Transverse colon (tissue), 4 donors: ENCODE measurements at regions not wholly inside any gene's neighbourhood (a gene's known extent, or its start where the extent isn't known, plus 50 kb on each side); places are given as distances from the start of the nearest gene placed in this dataset.
A peak's percentile ranks its signal among the peaks of the same experiment; 100 is the strongest.

ENCODE experiments used
- DNase-seq: peaks from one replicate; pipeline ENCODE4 v3.0.0-alpha.2; 2019
- H3K27ac ChIP-seq, 4 donors: fragments of 200-600 bp; sonication (generic); 2 replicates each; pipeline ENCODE4 v1.5.1; 2016 to 2018; ENCODE audit warnings: inconsistent platforms in 4 of 4
- H3K27me3 ChIP-seq: fragments of 200-600 bp; sonication (generic); 2 replicates; pipeline ENCODE4 v1.5.1; 2017; ENCODE audit warnings: inconsistent platforms
- H3K36me3 ChIP-seq, 4 donors: fragments of 200-600 bp; sonication (generic); 2 replicates each; pipeline ENCODE4 v1.5.1; 2017 to 2019; ENCODE audit warnings: inconsistent platforms in 4 of 4
- H3K4me1 ChIP-seq, 4 donors: fragments of 200-600 bp; sonication (generic); 2 replicates each; pipeline ENCODE4 v1.5.1; 2017 to 2020; ENCODE audit warnings: inconsistent platforms in 4 of 4
- H3K4me3 ChIP-seq, 4 donors: fragments of 200-600 bp; sonication (generic); 1 replicate in 1 of 4; 2 replicates in 3 of 4; pipeline versions ENCODE4 v1.5.1 to v1.6.1; 2017 to 2019; ENCODE audit warnings: inconsistent platforms in 4 of 4
- H3K9me3 ChIP-seq, 2 donors: fragments of 200-600 bp; sonication (generic); 2 replicates each; pipeline ENCODE4 v1.5.1; 2017 to 2019; ENCODE audit warnings: inconsistent platforms in 2 of 2
- EP300 ChIP-seq: sonication (generic); formaldehyde crosslinking; IDR thresholded peaks from one replicate; pipeline ENCODE4 v1.6.1; 2017; ENCODE audit warnings: antibody characterized with exemption, low read depth
- POLR2A ChIP-seq: fragments of 450-650 bp; IDR thresholded peaks from one replicate; pipeline ENCODE4 v1.6.1; 2016; ENCODE audit warnings: antibody characterized with exemption, mild to moderate bottlenecking, moderate library complexity
- POLR2AphosphoS5 ChIP-seq, 3 donors: sonication (generic); formaldehyde crosslinking; IDR thresholded peaks; one replicate each; pipeline ENCODE4 v1.6.1; 2016; ENCODE audit warnings: antibody characterized with exemption in 3 of 3
- WGBS, 2 donors: methylation state at CpG; one replicate each; pipeline ENCODE4 v1.1.5; 2018; ENCODE audit warnings: low coverage in 1 of 2; 5-methylcytosine and 5-hydroxymethylcytosine counted together
- in situ Hi-C, 4 donors: fragments of 200-750 bp; cut with MboI; loops; one replicate each; pipeline versions ENCODE4 v1.15.0 to v1.15.1; 2017; ENCODE audit warnings: low sequenced_read_pairs in 3 of 4, low pct_ligation_motif_present in 1 of 4, low pct_unique_long_range_greater_than_20kb in 1 of 4
- intact Hi-C: fragments of 100-400 bp; cut with DNase I; formaldehyde crosslinking; loops from one replicate; pipeline ENCODE4 v1.15.1; 2023; ENCODE audit warnings: low total_unique reads
- TF ChIP-seq, protein P1 (sequence below), 5 experiments: fragments of 200-600 bp in 3 of 5; fragments of 450-650 bp in 2 of 5; sonication (generic) in 3 of 5; IDR thresholded peaks; 1 replicate in 2 of 5; 2 replicates in 3 of 5; pipeline ENCODE4 v1.5.1; 2016 to 2017; ENCODE audit warnings: antibody characterized with exemption in 5 of 5, inconsistent platforms in 3 of 5, mild to moderate bottlenecking in 2 of 5, moderate library complexity in 1 of 5

DNA sequence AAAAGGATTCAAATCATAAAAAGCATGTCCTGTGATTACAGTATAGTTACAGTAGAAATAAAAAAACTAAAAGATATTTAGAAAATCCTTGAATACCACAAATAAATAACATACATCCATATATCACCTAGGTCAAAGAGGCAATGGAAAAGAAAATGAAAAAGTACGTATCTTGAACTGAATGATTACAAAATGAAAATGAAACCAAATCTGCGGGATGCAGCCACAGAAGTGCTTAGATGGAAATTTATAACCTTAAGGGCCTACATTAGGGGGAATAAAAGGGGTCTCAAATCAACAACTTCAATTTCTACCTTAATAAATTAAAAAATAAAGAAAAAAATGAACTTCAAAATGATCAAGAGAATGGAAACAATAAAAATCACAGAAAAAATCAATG is 879.0 kb upstream of the CELF2 start:
- intact Hi-C loops, result no loop called here
- in situ Hi-C loops, result no loop called here
- 31% methylated on average over 2 of the region's 2 CpGs for WGBS, 2 donors
- H3K27ac ChIP-seq, result no peak overlapping the region
- TF ChIP-seq POLR2AphosphoS5 (IDR thresholded peaks at IDR 0.05), result no peak
- TF ChIP-seq POLR2A, result no peak
- peak overlapping the region in 2 of 4 donors; percentile 8 to 34 for H3K4me3 ChIP-seq
- DNase-seq, result no peak
- H3K36me3 ChIP-seq, result no peaks in the 10 kb centered on the region
- H3K27me3 ChIP-seq, result no peaks in the 10 kb centered on the region
- H3K4me1 ChIP-seq, result peaks cover 0 to 3% (median 0%) of the 10 kb centered on the region in 4 donors
- no peaks in the 10 kb centered on the region for H3K9me3 ChIP-seq

DNA sequence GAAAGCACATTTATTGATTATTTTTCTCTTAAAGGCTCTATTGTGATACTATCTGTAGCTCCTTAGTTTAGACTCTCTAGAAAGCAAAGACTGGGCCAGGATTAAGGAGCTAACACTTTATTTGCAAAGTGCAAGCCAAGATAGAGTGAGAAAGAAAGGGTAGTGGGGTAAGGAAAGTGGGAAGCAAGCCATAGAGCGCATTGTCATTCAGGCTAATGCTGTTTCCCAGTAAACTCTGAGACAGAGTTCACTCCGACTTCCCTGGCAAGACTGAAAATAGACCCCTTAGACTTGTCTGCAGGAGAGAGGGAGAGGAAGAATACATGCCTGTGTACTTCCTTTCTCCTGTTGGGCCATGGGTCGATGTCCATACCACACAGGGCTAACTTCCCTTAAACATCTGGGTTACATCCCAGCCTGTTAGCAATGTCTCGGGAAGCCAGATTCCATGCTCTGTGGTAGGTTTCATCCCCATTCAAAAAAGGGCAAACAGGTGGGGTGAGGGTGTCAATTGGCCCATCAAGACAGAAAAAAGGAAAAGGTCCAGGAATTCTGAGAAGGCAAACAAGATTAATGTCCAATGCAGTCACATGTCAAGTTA is 875.8 kb upstream of the CELF2 start:
- H3K4me1 ChIP-seq, result peaks cover 0 to 3% (median 0%) of the 10 kb centered on the region in 4 donors
- in situ Hi-C loops, result no loop called here
- no peak overlapping the region for H3K4me3 ChIP-seq
- intact Hi-C loops, result no loop called here
- no peaks in the 10 kb centered on the region for H3K9me3 ChIP-seq
- no peaks in the 10 kb centered on the region for H3K36me3 ChIP-seq
- no peaks in the 10 kb centered on the region for H3K27me3 ChIP-seq
- no peak overlapping the region for H3K27ac ChIP-seq
- no peak for DNase-seq
- TF ChIP-seq EP300 (no peak), POLR2AphosphoS5 (IDR thresholded peaks at IDR 0.05) (no peak), POLR2A (no peak)
- TF ChIP-seq, protein P1, sequence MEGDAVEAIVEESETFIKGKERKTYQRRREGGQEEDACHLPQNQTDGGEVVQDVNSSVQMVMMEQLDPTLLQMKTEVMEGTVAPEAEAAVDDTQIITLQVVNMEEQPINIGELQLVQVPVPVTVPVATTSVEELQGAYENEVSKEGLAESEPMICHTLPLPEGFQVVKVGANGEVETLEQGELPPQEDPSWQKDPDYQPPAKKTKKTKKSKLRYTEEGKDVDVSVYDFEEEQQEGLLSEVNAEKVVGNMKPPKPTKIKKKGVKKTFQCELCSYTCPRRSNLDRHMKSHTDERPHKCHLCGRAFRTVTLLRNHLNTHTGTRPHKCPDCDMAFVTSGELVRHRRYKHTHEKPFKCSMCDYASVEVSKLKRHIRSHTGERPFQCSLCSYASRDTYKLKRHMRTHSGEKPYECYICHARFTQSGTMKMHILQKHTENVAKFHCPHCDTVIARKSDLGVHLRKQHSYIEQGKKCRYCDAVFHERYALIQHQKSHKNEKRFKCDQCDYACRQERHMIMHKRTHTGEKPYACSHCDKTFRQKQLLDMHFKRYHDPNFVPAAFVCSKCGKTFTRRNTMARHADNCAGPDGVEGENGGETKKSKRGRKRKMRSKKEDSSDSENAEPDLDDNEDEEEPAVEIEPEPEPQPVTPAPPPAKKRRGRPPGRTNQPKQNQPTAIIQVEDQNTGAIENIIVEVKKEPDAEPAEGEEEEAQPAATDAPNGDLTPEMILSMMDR (IDR thresholded peaks at IDR 0.05), result no peak
- 76 to 86% methylated on average over 2 to 4 of the region's 4 CpGs for WGBS, 2 donors

DNA sequence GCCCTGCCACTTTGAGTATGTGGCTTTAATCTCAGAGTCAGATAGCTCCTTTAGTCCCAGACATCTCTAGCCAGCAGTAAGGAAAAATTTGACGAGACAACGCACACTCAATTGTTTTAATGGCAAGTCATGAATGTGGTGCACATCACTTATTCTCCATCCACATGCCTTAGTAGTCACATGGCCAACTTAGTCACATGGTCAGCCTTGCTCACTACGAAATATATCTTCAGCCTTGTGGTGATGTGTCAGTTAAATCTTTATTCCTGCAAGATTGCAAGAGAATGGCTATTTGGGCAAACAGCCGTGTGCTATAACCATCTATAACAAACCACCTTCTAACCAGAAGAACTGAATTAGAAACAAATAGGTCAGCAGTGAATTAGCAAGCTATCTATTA is 871.1 kb upstream of the CELF2 start:
- H3K27ac ChIP-seq, result no peak overlapping the region
- no peak for TF ChIP-seq POLR2A
- no peak for TF ChIP-seq EP300
- TF ChIP-seq, protein P1 (IDR thresholded peaks at IDR 0.05), result no peak
- TF ChIP-seq POLR2AphosphoS5 (IDR thresholded peaks at IDR 0.05), result no peak
- H3K36me3 ChIP-seq, result no peaks in the 10 kb centered on the region
- H3K27me3 ChIP-seq, result no peaks in the 10 kb centered on the region
- intact Hi-C loops, result no loop called here
- H3K4me3 ChIP-seq, result no peak overlapping the region
- 71 to 78% methylated on average over 4 of the region's 4 CpGs for WGBS, 2 donors
- H3K9me3 ChIP-seq, result no peaks in the 10 kb centered on the region
- DNase-seq, result no peak
- in situ Hi-C loops, result no loop called here
- H3K4me1 ChIP-seq, result no peaks in the 10 kb centered on the region

DNA sequence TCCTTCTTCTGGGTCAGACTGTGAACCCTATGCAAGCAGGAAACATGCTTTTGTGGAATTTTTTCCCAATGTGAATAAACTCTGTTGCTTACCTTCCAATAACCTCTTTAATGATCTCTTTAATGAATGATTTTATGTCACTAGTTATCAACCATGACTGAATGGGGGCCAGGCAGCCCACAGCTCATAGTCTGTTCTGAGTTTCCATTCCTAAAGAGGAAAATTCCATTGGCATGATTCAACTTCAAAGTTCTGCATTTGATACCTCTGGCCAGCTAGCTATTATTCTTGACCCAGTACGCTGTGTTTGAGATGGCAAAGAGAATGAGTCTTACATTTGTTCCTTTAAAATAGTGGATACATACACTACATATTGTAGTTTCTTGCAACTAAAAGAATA is 867.8 kb upstream of the CELF2 start:
- Histone ChIP-seq H3K4me1 (no peaks in the 10 kb centered on the region), H3K36me3 (no peaks in the 10 kb centered on the region), H3K9me3 (no peaks in the 10 kb centered on the region), H3K27ac (no peak overlapping the region), H3K27me3 (no peaks in the 10 kb centered on the region), H3K4me3 (no peak overlapping the region)
- DNase-seq, result no peak
- in situ Hi-C loops, result no loop called here
- TF ChIP-seq EP300, result no peak
- no peak for TF ChIP-seq POLR2AphosphoS5 (IDR thresholded peaks at IDR 0.05)
- TF ChIP-seq POLR2A, result no peak
- TF ChIP-seq, protein P1 (IDR thresholded peaks at IDR 0.05), result no peak
- intact Hi-C loops, result no loop called here
- WGBS, 2 donors, result 36% methylated on average over 1 of the region's 1 CpG; no CpG with 5 or more reads in 1 of the 2 donors
